Epithelial cell of proximal tubule (primary cell): ENCODE measurements at regions not wholly inside any gene's neighbourhood (a gene's known extent, or its start where the extent isn't known, plus 50 kb on each side); places are given as distances from the start of the nearest gene placed in this dataset.

Experiments
- DNase-seq: peaks from one replicate; pipeline ENCODE4 v3.0.0-alpha.2; 2011; ENCODE audit warnings: low read depth
- H3K4me3 ChIP-seq: 2 replicates; pipeline ENCODE4 v1.5.1; 2011; ENCODE audit warnings: low read depth, mild to moderate bottlenecking, low read length
- CTCF ChIP-seq: conservative IDR thresholded peaks from 2 replicates; pipeline ENCODE4 v1.5.1; 2012; ENCODE audit warnings: low read depth, mild to moderate bottlenecking, low read length

GRCh38 chr11:112765337-112765736, 195.9 kb upstream of the NCAM1 start:
- no peak for DNase-seq
- H3K4me3 ChIP-seq, result no peak overlapping the region
- TF ChIP-seq CTCF, result no peak

- no peak for TF ChIP-seq CTCF
- DNase-seq, result no peak
- H3K4me3 ChIP-seq, result no peak overlapping the region
Observed at GRCh38 chr11:112769170-112769569, 192.1 kb upstream of the NCAM1 start.

GRCh38 chr11:112769584-112769983, 191.6 kb upstream of the NCAM1 start:
- no peak overlapping the region for H3K4me3 ChIP-seq
- no peak for TF ChIP-seq CTCF
- no peak for DNase-seq

DNA sequence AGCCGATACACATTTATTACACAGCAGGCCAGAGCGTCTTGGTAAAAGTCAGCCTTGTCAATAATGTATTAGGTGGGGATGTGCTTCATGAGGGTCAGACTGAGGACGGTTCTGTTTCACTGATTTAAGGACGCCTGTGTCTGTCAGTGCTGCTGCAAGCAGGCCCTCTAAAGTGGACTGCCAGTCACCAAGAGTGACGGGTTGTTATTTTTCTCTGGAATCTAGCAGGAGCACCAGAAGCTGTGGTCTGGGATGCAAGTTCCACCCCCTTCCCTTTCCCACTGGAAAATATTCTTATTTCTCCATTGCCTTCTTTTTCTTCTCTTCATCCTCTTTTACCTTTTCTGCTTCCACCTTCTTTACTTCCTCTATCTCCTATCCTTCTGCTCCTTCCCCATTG, 191.2 kb upstream of the NCAM1 start:
- H3K4me3 ChIP-seq, result no peak overlapping the region
- TF ChIP-seq CTCF, result no peak
- DNase-seq, result no peak

DNA sequence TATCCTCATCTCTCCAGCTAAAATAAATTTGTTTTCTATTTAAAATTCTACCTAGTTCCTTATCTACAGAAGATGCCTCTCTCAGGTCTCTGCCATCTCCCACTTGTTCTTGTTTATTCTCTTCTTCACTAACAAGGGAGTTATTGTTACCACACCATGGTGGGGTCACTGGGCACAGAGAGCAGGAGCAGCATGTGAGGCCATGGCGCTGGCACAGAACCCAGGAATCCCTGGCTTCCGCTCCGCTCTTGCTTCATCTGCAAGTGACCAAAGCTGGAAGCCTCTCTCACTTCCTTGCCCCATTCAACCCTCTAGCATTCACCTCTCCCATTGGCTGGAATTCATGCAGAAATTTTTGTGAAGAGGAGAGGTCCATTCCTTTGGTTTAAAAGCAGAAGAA, 190.7 kb upstream of the NCAM1 start:
- TF ChIP-seq CTCF, result no peak
- DNase-seq, result no peak
- H3K4me3 ChIP-seq, result no peak overlapping the region

DNA sequence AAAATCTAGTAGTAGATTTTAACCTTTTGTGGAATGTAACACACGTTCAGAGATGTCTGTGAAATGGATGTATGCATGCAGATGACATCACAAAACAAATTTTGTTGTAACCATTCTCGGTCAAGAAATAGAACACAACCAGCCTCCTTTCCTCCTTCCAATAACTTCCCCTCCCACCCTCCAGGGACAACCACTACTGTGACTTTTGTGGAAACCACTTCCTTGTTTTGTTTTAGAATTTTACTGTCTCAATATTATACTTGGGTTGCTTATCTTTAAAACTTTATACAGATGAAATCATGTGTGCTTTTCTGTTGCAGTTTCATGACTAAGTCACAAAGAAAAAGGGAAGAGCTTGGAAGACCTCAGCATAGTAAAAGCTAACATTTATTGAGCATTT, 189.4 kb upstream of the NCAM1 start:
- TF ChIP-seq CTCF, result no peak
- no peak overlapping the region for H3K4me3 ChIP-seq
- no peak for DNase-seq

GRCh38 chr11:112773264-112773663, 188.0 kb upstream of the NCAM1 start:
- TF ChIP-seq CTCF, result no peak
- DNase-seq, result no peak
- H3K4me3 ChIP-seq, result no peak overlapping the region
